CD4-positive, alpha-beta T cell (primary cell): ENCODE measurements at regions not wholly inside any gene's neighbourhood (a gene's known extent, or its start where the extent isn't known, plus 50 kb on each side); places are given as distances from the start of the nearest gene placed in this dataset.

Source experiments
- ATAC-seq: fragments of 200-7000 bp; cut with Tn5 transposase; one replicate; pipeline ENCODE4 v1.10.0; 2022; ENCODE audit warnings: mild to moderate bottlenecking; ENCODE audit not compliant: poor library complexity
- CTCF ChIA-PET: fragments of 350-600 bp; sonication (Branson Sonifier 250); formaldehyde crosslinking; loops from one replicate; lab custom pipeline; 2021; ENCODE audit warnings: antibody characterized with exemption, inconsistent platforms; lab: Charles Lee
- POLR2A ChIA-PET: fragments of 350-600 bp; sonication (Branson Sonifier 250); formaldehyde crosslinking; loops from one replicate; lab custom pipeline; 2021; ENCODE audit warnings: antibody characterized with exemption, inconsistent platforms; lab: Charles Lee
- DNase-seq, 14 experiments: peaks; one replicate each; pipeline ENCODE4 v3.0.0-alpha.2; 2013 to 2020; ENCODE audit warnings: mixed read lengths in 2 of 14
- H3K27ac ChIP-seq, 2 donors: one replicate each; pipeline versions ENCODE4 v1.5.1 to v1.7.0; 2013; ENCODE audit warnings: low read length in 2 of 2, low read depth in 1 of 2, mild to moderate bottlenecking in 1 of 2
- H3K27me3 ChIP-seq, 2 experiments: 1 replicate in 1 of 2; 2 replicates in 1 of 2; pipeline versions ENCODE4 v1.6.1 to v1.7.0; 2013; ENCODE audit warnings: low read length in 2 of 2, control low read depth in 1 of 2, mild to moderate bottlenecking in 1 of 2, moderate library complexity in 1 of 2; ENCODE audit not compliant: insufficient read depth in 2 of 2, control insufficient read depth in 1 of 2
- H3K36me3 ChIP-seq: one replicate; pipeline ENCODE4 v1.6.1; 2013; ENCODE audit warnings: low read length, control low read depth; ENCODE audit not compliant: insufficient read depth
- H3K4me1 ChIP-seq: one replicate; pipeline ENCODE4 v1.6.1; 2013; ENCODE audit warnings: low read length, control low read depth; ENCODE audit not compliant: insufficient read depth
- H3K4me3 ChIP-seq: one replicate; pipeline ENCODE4 v1.5.1; 2013; ENCODE audit warnings: mild to moderate bottlenecking, low read length, moderate library complexity
- H3K9me3 ChIP-seq, 2 experiments: 1 replicate in 1 of 2; 2 replicates in 1 of 2; pipeline versions ENCODE4 v1.6.1 to v1.7.0; 2013; ENCODE audit warnings: low read length in 2 of 2, mild to moderate bottlenecking in 2 of 2, control low read depth in 1 of 2, moderate library complexity in 1 of 2; ENCODE audit not compliant: control insufficient read depth in 1 of 2, insufficient read depth in 1 of 2
- H3K27ac Mint-ChIP-seq: one replicate; pipeline ENCODE4 v1.8.0; 2020; ENCODE audit warnings: mixed read lengths
- H3K27me3 Mint-ChIP-seq: one replicate; pipeline ENCODE4 v1.8.0; 2021; ENCODE audit warnings: mixed read lengths
- H3K36me3 Mint-ChIP-seq: one replicate; pipeline ENCODE4 v1.8.0; 2021; ENCODE audit warnings: low read depth, mixed read lengths
- H3K4me1 Mint-ChIP-seq: one replicate; pipeline ENCODE4 v1.8.0; 2021; ENCODE audit warnings: low read depth, mixed read lengths
- H3K4me3 Mint-ChIP-seq: one replicate; pipeline ENCODE4 v1.8.0; 2020; ENCODE audit warnings: mild to moderate bottlenecking, mixed read lengths
- H3K9me3 Mint-ChIP-seq: one replicate; pipeline ENCODE4 v1.8.0; 2020; ENCODE audit warnings: mixed read lengths
- intact Hi-C, 2 experiments: fragments of 100-400 bp; cut with DNase I in 1 of 2; cut with micrococcal nuclease in 1 of 2; formaldehyde crosslinking; loops; one replicate each; pipeline versions ENCODE4 v1.15.1 to v1.9.0; 2023 to 2025; cut with DNase I, micrococcal nuclease
- TF ChIP-seq, protein P1 (sequence below): fragments of 200-600 bp; IDR thresholded peaks from one replicate; pipeline ENCODE4 v1.8.0; 2022; ENCODE audit warnings: antibody characterized with exemption, mild to moderate bottlenecking

DNA sequence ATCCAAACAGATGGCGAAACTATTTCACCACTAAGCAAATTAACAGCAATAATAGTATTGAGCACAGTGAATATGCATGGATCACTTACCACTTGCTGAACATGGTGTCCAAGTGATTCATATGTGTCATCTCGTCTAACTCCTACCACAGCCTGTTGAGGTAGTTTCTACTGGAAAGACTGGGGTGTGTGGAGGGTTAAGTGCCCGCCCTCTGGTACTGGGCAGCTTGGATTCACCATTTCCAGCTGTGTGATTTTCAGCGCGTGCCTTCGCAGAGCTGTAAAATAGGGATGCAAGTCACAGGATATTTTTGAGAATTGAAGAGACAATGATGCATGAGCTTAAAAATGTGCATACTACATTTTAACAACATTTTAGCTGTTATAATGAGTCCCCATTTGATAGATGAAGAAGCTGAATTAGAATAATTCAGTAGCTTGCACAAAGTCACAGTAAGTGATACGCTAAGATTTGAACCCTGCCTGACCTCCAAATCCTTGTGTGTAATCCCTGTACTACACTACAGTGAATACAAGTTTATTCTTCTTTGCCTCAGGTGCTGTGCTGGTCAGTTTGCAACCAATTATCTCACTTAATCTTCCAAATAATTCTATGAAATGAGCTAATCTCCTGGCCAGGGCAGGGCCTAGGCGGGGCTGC is 75.2 kb upstream of the SIX2 start:
- H3K9me3 Mint-ChIP-seq = no peaks in the 10 kb centered on the region
- no peak overlapping the region for H3K4me3 Mint-ChIP-seq
- Histone ChIP-seq H3K4me3 (no peak overlapping the region), H3K9me3 (no peaks in the 10 kb centered on the region), H3K36me3 (no peaks in the 10 kb centered on the region), H3K27ac (no peak overlapping the region), H3K27me3 (no peaks in the 10 kb centered on the region), H3K4me1 (no peaks in the 10 kb centered on the region)
- POLR2A ChIA-PET = no interaction called here
- no peak for ATAC-seq
- H3K4me1 Mint-ChIP-seq = no peaks in the 10 kb centered on the region
- TF ChIP-seq, protein P1, sequence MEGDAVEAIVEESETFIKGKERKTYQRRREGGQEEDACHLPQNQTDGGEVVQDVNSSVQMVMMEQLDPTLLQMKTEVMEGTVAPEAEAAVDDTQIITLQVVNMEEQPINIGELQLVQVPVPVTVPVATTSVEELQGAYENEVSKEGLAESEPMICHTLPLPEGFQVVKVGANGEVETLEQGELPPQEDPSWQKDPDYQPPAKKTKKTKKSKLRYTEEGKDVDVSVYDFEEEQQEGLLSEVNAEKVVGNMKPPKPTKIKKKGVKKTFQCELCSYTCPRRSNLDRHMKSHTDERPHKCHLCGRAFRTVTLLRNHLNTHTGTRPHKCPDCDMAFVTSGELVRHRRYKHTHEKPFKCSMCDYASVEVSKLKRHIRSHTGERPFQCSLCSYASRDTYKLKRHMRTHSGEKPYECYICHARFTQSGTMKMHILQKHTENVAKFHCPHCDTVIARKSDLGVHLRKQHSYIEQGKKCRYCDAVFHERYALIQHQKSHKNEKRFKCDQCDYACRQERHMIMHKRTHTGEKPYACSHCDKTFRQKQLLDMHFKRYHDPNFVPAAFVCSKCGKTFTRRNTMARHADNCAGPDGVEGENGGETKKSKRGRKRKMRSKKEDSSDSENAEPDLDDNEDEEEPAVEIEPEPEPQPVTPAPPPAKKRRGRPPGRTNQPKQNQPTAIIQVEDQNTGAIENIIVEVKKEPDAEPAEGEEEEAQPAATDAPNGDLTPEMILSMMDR = no peak
- H3K36me3 Mint-ChIP-seq = no peaks in the 10 kb centered on the region
- CTCF ChIA-PET = no interaction called here
- H3K27ac Mint-ChIP-seq = no peak overlapping the region
- H3K27me3 Mint-ChIP-seq = peaks cover 10% of the 10 kb centered on the region
- intact Hi-C loops = no loop called here
- no peak for DNase-seq

DNA sequence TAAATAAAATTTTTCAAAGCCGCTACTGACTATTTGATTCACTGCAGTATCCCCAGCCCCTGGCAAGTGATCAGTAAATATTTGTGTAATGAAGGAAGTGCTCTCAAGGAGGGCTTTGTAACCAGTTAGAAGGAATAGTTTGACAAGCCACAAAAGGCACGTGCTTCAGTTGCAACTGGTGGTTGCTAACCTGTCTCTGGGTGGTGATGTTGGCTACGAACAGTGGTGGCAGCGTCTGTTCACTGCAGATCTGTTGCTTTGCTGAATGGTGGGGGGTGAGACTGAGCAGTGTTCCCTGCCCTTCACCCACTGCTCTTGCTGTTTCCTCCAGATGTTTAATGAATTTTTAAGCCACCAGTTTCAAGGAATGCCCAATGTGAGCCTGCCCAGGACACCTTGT is 73.9 kb upstream of the SIX2 start:
- no peaks in the 10 kb centered on the region for H3K36me3 ChIP-seq
- peaks cover 10% of the 10 kb centered on the region for H3K27me3 Mint-ChIP-seq
- no peaks in the 10 kb centered on the region for H3K9me3 ChIP-seq
- H3K27ac Mint-ChIP-seq = no peak overlapping the region
- H3K27ac ChIP-seq = no peak overlapping the region
- intact Hi-C loops = no loop called here
- ChIA-PET POLR2A (no interaction called here), CTCF (no interaction called here)
- ATAC-seq (no peak), DNase-seq (no peak)
- no peaks in the 10 kb centered on the region for H3K4me1 ChIP-seq
- H3K4me3 ChIP-seq = no peak overlapping the region
- TF ChIP-seq, protein P1 = no peak
- no peaks in the 10 kb centered on the region for H3K9me3 Mint-ChIP-seq
- no peaks in the 10 kb centered on the region for H3K36me3 Mint-ChIP-seq
- no peaks in the 10 kb centered on the region for H3K27me3 ChIP-seq
- H3K4me3 Mint-ChIP-seq = no peak overlapping the region
- H3K4me1 Mint-ChIP-seq = no peaks in the 10 kb centered on the region

DNA sequence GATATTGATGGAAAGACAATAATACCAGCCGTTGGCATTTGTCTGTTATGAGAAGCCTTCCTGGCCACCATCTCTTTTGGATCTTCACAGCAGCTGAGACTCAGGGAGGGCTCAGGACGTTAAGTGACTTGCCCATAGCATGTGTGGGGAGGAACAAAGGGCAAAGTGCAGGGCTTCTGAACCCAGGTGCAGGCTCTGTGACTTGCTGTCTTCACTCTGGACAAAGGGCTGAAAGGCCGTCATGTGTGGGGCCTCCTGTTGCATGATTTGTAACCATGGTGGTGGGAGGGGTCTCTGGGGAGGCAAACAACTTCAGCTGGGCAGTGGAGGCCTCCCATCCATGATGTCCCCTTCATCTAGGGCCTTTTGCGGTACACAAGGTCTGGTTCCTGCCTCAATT is 65.5 kb upstream of the SIX2 start:
- POLR2A ChIA-PET = no interaction called here

More for the DNA sequence above, 65.5 kb upstream of the SIX2 start:
- TF ChIP-seq, protein P1 = no peak
- H3K4me1 Mint-ChIP-seq = no peaks in the 10 kb centered on the region
- H3K9me3 Mint-ChIP-seq = no peaks in the 10 kb centered on the region
- CTCF ChIA-PET = no interaction called here
- H3K27me3 Mint-ChIP-seq = peaks cover 43% of the 10 kb centered on the region
- intact Hi-C loops = no loop called here
- H3K36me3 ChIP-seq = no peaks in the 10 kb centered on the region
- DNase-seq = no peak
- H3K36me3 Mint-ChIP-seq = no peaks in the 10 kb centered on the region
- no peak for ATAC-seq
- H3K4me3 Mint-ChIP-seq = no peak overlapping the region
- H3K27me3 ChIP-seq = peaks cover 3 to 4% of the 10 kb centered on the region in 2 experiments
- no peaks in the 10 kb centered on the region for H3K4me1 ChIP-seq
- H3K9me3 ChIP-seq = peaks cover 0 to 4% of the 10 kb centered on the region in 2 experiments
- H3K4me3 ChIP-seq = no peak overlapping the region
- H3K27ac Mint-ChIP-seq = no peak overlapping the region
- H3K27ac ChIP-seq = no peak overlapping the region
